NAMALWA (cell line): ENCODE measurements at regions not wholly inside any gene's neighbourhood (a gene's known extent, or its start where the extent isn't known, plus 50 kb on each side); places are given as distances from the start of the nearest gene placed in this dataset.

Source experiments
- DNase-seq: peaks from one replicate; pipeline ENCODE4 v3.0.0-alpha.2; 2015; ENCODE audit warnings: low spot score

DNA sequence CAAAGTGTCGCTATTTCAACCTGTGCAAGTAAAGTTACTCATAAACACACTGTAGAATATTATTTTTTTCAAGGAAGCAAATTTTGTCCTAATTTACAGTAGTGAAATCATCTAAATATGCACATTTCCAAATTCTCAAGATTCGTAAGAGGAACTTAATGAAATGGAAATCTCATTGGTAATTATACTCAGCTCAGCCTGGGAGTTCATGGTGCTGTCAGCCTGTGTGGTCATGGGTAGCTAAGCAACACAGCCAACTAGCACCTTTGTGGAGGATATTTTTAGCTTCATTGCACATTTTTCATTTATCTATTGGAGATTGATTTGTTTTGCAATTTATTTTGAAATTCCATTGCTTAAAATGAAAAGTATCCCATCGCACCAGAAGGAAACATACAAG lies 975.7 kb upstream of the ZEB2 start:
- DNase-seq = no peak

DNA sequence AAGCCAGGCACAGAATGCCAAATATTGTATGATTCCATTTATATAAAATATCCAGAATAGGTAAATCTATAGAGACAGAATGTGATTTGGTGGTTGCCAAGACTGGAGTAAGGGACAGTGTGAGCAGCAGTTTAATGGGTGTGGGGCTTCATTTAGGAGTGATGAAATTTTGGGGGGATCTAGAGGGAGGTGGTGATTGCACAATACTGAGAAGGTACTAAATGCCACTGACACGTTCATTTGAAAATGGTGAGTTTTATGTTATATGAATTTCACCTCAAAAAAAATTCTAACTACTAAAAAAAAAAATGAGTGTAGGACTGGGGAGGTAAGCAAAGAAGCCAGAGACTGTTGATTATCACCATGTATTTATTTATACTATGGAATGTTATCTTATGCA lies 974.5 kb upstream of the ZEB2 start:
- DNase-seq = no peak

DNA sequence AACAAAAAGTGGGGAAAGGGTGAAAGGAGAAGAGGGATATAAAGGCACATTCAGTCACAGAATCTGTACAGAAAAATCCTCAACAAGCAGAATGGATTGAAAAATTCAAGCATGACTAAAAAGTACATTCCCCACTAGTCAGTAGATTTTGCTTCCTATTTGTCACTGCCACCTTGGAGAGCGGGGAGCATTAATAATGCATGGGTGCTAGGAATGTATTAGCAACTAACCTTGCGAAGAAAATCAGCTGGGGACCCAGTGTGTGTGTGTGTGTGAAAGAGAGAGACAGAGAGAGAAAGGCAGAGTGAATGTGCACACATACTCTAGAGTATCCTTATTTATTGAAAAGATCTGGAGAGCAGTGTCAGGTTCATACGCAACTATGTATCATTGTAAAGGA lies 968.7 kb upstream of the ZEB2 start:
- DNase-seq = no peak

DNA sequence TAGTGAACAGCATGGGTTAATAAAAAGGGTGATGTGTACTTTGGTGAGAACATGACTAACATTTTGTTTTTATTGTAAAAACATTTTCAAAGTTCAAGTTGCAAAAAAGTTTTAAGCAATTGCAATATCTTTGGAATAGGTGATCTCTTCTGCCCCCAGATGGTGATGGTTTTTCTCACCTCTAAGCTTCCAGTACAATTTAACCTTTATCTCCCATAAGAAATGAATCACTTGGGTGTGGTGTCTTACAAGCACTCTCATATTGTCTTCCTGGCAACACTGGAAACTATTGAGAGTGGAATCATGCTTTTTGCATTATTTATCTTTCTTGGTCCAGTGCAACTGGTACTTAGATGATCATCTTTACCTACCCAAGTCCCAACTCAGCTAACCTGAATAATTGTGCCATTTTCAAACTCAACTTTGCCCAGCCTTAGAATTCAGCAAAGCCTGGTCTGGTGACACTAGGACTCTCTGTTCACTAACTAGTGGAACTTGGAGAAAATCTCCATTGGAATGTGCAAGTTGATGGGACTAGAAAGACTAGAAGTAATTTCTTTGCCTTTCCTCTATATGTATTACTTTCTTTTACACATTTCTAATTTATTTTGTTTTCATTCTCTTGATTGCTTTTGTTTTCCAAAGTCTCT lies 964.7 kb upstream of the ZEB2 start:
- DNase-seq = peak; percentile 37

DNA sequence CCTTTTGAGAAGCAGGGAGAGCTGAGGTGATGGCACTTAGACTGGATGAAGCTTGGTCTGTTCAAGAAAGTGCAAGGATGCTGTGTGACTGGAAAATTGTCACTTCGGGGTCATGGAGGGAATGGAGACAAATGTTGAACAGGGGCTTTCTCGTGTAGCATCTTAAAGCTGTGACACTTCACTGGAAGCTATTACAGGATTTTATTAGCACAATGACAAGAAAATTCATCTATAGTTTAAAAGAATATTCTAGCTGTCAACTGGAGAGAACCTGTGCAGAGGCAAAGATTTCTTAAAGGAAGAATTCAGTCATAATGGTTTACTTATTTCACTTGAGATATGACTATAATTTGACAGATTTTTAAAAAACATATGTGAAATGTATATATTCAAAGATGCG lies 963.9 kb upstream of the ZEB2 start:
- DNase-seq = no peak

DNA sequence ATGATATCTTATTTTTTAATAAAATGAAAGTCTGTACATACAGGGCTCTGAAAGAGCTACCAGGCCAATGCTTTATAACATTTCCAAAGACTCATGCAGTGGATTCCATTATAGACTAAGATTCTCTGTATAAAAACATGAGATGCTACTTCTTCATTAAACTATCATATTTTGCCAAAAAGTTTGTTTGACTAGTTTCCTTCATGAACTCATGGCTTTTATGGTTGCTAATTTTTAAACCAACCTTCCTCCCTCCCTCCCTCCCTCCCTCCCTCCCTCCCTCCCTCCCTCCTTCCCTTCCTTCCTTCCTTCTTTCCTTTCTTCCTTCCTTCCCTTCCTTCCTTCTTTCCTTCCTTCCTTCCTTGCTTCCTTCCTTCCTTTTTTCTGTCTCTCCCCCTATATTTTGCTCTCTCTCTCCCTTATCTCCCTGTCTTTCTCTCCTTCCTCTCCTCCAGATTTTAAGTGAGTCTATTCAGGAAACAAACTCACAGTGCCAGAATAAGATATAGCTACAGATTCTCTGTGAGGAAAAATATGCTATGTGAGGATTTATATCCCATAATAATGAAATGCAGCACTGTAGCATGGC lies 961.5 kb upstream of the ZEB2 start:
- no peak for DNase-seq

DNA sequence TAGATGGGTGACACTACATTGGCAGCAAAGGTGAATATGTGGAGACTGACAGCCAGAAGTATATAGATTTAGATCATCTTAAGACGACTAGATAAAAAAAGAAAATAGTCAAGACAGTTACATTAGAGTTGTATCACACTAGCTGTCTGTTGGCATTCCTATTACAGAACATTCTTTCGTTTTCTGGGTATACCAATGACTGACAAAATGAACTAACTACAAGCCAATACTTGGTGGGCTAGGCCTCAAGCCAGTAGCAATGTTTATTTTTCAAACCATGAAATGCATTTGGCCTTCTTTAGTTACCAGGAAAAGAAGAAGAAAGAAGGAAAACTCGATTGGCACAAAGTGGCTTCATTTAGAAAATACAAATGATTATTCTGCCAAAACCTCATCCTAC lies 944.9 kb upstream of the ZEB2 start:
- no peak for DNase-seq

DNA sequence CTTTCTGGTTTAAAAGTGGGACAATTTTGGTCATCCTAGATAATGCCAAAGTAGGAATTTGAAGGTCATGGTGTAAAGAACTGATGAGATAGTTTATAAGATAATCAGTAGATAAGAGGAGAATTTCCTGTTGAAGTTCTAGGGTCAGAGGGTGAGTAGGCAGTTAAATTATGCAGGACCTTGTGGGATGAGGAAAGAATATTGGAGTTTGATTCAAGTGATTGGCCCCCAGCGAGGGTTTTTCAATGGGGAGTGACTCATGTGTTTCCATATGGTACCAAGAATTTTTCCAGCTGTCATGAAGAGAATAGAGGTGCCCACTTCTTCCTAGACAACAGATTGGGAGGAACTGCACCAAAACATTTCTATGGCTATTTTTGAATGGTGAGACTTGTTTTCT lies 940.2 kb upstream of the ZEB2 start:
- DNase-seq = no peak

DNA sequence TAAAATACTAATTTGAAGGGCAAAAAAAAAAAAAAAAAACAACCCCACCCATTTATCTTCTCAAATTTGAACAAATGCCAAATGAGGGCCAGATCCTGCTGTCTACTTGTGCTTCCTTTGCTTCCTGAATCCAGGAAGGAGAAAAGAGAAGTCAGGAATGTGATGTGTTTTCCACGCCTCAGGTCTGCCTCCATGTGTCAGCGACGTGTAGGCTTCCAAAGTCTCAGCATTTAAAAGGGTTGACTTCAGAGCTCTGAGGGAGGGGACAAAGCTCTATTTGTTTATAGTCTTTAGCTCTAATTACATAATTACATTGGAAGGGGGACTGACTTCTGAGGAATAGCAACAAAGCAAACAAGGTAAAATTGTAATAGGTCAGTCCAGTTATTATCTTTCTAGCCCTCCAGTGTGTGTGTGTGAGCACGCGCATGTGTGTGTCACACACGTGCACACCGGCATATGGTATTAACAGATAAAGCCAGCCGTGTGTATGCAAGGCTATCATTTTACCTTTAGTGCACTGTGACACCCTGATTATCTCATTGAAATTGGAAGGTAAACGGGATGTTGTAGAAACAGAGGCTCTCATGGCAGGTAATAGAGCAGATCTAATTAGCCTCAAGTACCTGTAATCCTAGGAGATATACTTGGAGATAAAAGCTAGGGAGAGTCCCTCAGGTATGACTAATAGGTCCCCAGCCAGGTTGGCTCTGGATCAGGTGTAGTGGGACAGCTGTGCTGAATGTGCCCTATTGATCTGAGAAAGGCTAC lies 911.4 kb upstream of the ZEB2 start:
- DNase-seq = no peak

DNA sequence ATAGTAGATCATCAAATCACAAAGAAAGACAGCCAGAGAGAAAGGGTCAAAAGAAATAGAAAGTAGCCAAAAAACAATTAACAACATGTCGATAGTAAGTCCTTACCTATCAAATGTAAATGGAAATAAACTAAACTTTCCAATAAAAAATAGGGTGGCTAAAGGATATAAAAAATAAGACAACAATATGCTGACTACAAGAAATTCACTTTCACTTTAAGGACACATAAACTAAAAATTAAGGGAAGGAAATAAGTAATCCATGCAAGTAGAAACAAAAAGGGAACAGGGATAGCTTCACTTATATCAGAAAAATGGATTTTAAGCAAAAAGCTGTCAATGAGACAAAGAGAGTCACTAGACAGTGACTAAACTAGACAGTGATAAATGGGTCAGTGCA lies 903.9 kb upstream of the ZEB2 start:
- no peak for DNase-seq

DNA sequence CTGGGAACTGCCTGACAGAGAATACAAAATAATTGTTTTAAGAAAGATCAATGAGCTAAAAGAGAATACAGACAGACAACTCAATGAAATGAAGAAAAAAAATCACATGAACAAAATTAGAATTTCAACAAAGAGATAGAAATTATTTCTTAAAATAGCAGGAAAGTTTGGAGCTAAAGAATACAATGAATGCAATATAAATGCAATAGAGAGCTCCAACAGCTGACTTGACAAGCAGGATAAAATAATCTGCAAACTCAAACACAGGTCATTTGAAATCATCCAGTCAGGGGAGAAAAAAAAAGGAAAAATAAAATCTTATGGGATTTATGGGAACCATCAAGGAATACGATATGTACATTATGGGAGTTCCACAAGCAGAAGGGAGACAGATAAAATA lies 902.7 kb upstream of the ZEB2 start:
- DNase-seq = no peak

DNA sequence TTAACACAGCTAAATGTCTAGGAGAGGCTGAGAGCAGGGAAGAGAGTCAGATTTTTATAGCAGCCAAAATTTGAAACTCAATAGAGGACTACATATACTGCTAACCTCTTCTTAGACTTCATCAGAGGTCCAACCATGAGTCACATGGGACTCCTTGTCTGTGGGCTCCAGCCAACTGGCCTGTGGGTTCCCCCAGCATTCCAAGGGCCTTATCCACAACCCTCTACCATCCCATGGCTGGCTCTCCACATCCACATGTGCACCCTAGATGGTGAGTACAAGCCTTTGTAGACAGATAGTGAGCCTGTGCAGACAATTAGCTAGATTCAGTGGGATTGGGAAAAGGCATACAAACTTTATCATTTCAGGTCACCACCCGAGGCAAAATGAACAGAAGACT lies 901.9 kb upstream of the ZEB2 start:
- DNase-seq = no peak

DNA sequence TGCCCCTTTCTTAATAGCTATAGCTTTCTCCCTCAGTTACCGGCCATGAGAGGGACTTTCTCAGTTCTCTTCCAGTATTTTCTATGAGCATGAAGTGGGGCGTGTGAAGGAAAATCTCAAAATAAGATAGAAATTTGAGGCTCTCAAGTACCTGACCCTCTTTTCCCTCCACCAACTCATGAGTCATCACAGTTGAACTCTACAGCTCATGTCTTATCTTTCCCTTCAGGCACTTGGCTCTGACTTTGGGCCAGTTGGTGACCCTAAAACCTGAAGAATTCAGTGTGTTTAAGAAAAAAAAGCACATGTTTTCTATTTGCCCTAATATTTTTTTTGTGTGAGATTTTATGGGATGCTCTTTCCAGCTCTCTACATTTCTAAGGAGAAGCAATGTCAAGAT lies 896.7 kb upstream of the ZEB2 start:
- no peak for DNase-seq

DNA sequence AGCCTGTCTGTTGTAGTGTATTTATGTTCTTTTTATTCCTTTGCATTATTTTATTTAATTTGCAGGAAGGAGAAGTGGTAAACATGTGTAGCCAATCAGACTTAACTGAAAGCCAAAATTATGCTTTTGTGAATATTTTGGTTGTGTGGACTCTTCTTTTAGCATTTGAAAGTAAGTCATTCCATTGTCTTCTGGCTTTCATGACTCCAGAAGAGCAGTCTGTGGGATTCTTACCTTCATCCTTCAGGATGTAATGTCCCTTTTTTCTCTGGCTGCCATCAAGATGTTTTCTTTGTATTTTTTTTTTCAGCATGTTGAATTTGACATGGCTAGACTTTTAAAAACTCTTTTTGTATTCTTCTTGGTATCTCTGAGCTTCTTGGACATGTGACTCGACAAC lies 895.2 kb upstream of the ZEB2 start:
- DNase-seq = no peak

DNA sequence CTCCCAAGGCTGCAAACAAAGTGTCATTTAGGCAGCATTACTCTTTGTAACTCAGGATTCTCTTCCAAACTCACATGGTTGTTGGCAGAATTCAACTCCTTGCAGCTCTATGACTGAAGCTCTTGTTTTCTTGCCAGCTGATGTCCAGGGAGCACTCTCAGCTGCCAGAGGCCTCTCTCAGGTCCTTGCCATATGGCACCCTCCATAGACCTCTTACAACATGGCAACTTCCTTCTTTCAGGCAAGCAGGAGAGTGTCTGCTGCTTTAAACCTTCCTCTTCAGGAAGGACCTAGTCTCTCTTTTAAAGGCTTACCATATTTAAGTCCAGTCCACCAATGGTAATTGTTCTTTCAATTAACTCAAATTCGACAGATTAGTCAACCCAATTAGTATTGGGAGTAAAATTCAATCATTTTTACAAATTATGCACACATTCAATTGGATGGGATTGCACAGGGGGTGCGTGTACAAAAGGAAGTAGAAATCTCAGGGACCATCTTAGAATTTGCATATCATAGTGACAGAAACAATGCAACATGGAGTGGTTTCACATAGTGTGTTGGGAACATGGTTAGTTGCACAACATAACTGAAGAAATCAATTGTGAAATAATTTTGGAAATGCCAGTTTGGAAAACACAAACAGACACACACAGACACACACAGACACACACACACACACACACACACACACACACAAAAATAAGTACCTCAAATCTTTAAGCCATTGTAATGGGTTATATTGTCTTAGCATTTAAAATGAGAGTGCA lies 893.5 kb upstream of the ZEB2 start:
- peak; percentile 30 for DNase-seq

DNA sequence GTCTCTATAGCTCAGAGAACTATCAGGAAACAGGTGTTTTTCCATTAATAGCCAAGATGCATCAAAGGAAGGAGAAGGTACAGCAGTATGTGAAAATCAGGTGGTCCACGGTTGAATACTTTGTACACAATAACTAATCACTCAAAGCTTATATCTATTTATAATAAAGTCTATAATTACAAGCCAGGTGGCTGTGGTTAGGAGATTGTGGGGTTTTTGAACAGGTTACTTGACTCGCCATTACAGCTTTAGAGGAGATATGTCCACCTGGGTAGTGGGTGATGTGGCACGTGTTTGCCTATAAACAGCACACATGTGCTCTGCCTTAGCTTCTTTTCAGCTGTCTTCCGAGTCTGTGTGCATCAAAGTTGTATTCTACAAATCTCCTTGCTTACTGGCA lies 892.2 kb upstream of the ZEB2 start:
- peak; percentile 95 for DNase-seq

DNA sequence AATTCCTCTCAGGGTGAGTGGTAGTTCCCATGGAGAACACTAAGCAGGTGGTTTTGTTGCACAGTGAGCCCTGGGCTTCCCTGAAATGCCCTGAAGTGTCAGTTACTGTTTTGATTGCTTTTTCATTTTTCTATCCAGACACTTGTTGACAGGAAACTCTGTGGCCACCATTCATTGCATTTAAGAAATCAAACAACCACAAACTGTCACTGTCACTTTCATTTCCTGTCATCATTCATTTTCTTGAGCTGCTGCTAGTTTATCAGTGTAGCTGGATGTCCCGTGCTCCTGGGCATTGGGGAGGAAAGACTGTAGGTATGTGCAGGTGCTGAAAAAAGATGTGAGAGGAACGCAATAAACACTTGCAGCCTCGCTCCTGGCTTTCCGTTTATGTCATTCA lies 891.6 kb upstream of the ZEB2 start:
- DNase-seq = peak; percentile 97

DNA sequence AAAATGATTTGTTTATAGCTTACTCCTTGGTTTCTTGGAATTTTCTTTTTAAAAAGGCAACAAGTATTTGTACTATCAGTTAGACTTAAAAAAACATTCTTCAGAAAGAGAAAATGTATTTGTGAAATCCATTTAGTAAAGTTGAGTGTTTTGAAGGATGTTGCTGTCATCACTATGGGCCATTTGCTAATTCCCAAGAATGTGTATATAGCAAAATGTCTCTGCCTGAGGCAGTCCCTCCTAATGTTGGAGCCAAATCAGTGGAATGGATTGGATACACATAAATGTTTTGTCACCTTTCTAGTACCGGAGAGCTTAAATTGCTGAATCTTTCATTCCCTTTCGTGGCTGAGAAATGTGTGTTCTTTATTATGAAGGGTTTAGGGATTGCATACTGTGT lies 890.2 kb upstream of the ZEB2 start:
- no peak for DNase-seq

DNA sequence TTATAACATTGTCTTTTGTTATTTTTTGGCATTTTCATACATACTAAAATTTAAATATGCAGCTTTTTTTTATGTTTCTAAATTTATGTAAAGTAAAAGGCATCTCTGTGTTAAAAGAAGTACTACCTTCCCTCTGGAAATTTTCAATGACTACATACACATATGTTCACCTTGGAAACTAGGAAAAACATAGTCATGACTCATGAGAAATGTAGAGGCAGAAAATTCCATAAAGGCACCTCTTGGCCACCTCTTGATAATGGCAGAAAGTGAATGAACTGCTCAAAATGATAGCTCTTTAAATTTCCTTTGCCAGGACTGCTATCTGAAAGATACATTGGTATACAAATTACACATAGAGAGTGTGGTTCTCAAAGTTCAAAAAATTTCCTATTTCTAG lies 889.1 kb upstream of the ZEB2 start:
- no peak for DNase-seq

DNA sequence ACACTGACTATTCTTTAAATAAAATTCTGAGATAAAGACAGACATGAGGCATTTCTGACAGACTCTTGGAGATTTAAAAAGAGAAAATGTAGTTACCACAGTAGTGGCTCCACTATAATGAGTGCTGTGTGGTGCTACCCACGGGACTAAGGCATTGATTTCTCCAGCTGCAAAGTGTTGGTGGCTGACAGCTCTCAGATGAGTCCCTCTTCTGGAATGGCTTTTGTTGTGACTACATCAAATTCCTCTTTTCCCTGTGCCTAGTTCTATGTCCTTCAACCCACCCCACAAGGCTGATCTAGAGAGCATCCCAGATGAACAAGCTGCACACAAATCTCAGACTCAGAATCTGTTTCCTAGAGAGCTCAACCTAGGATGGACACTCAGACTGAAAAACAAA lies 884.8 kb upstream of the ZEB2 start:
- no peak for DNase-seq

DNA sequence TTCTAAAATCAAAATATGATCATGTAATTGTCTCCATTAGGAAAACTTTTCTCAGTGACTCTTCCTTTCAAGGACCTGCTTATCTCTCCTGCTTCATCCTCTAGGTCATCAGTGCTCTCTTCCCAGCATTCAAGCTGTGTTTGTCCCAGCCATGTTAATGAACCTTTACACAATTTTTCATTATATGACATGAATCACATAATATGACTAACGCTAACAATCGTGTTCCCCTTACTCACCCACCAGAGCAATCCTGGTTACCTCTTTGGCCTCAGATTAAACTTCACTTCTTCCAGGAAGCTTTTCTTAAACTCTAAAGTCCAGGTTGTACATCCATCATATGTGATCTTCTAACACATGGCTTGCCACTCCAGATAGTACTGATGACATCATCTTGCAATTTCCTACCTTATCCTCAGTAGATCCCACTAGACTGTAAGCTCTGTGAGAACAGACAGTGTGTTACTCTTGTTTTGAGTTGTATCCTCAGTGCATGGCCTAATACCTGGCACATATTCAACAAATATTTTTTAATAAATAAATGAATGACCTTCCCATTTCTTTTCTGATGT lies 882.9 kb upstream of the ZEB2 start:
- no peak for DNase-seq

DNA sequence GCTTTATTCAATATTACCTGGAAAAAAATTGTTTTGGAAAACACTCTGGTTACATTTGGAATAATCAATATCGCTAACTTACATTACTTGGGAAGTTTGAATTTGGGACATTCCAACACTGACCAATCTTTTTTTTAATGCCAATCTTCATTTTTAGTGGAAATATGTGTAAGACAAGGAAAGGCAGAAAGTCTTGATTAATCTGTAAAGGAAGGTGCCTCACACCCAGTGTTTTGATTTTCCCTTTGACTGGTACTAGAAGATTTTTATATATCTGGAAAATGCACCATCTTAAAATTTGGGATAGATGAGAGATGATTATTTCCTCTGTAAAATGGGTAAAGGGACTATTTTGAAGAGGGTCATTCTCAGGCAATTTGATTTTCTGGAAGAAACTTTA lies 879.2 kb upstream of the ZEB2 start:
- DNase-seq = no peak

DNA sequence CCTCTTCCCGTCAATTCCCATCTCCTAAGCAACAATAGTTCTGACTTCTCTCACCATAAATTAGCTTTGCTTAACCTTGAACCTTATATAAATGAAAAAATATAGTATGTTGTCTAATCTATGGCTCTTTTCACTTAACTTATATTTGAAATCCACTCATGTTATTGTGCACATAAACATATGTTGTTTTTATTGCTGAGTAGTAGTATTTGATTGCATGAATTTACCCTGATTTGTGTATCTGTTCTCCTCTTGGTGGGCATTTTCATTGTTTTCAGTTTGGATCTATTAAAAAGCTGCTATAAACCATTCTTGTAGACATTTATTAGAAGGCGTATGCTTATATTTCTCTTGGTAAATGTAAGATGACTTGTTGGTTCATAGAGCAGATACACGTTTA lies 874.3 kb upstream of the ZEB2 start:
- no peak for DNase-seq
